GM23248 (cell line): ENCODE measurements at regions not wholly inside any gene's neighbourhood (a gene's known extent, or its start where the extent isn't known, plus 50 kb on each side); places are given as distances from the start of the nearest gene placed in this dataset.

ENCODE experiments used
- DNase-seq: peaks from one replicate; pipeline ENCODE4 v3.0.0-alpha.2; 2015
- H2AFZ ChIP-seq: fragments of 200-600 bp; sonication (generic); 2 replicates; pipeline ENCODE4 v1.6.1; 2016; ENCODE audit warnings: antibody characterized with exemption
- H3F3A ChIP-seq: fragments of 200-600 bp; sonication (generic); 2 replicates; pipeline ENCODE4 v1.6.1; 2016; ENCODE audit warnings: mild to moderate bottlenecking, antibody characterized with exemption, mixed run types; ENCODE audit not compliant: insufficient read depth
- H3K27ac ChIP-seq: fragments of 200-600 bp; sonication (generic); 2 replicates; pipeline ENCODE4 v1.5.1; 2016; ENCODE audit warnings: mild to moderate bottlenecking
- H3K27me3 ChIP-seq: fragments of 200-600 bp; sonication (generic); replicated peaks from 2 replicates; pipeline ENCODE4 v1.6.1; 2016; ENCODE audit warnings: mild to moderate bottlenecking; ENCODE audit not compliant: insufficient read depth
- H3K36me3 ChIP-seq: fragments of 200-600 bp; sonication (generic); 2 replicates; pipeline ENCODE4 v1.6.1; 2016; ENCODE audit warnings: low read depth, mild to moderate bottlenecking
- H3K4me1 ChIP-seq: fragments of 200-600 bp; sonication (generic); 2 replicates; pipeline ENCODE4 v1.6.1; 2016; ENCODE audit warnings: mild to moderate bottlenecking; ENCODE audit not compliant: insufficient read depth
- H3K4me2 ChIP-seq: fragments of 200-600 bp; sonication (generic); one replicate; pipeline ENCODE4 v1.6.1; 2016; ENCODE audit warnings: mild to moderate bottlenecking; ENCODE audit not compliant: unreplicated experiment
- H3K4me3 ChIP-seq: fragments of 200-600 bp; sonication (generic); 2 replicates; pipeline ENCODE4 v1.5.1; 2016; ENCODE audit warnings: mild to moderate bottlenecking
- H3K79me2 ChIP-seq: fragments of 200-600 bp; sonication (generic); 2 replicates; pipeline ENCODE4 v1.6.1; 2016; ENCODE audit warnings: mild to moderate bottlenecking; ENCODE audit not compliant: insufficient read depth
- H3K9ac ChIP-seq: fragments of 200-600 bp; sonication (generic); 2 replicates; pipeline ENCODE4 v1.6.1; 2016; ENCODE audit warnings: mild to moderate bottlenecking
- H3K9me2 ChIP-seq: fragments of 200-600 bp; sonication (generic); 2 replicates; pipeline ENCODE4 v1.6.1; 2016; ENCODE audit warnings: mixed run types, mild to moderate bottlenecking, moderate library complexity; ENCODE audit not compliant: insufficient read depth
- H3K9me3 ChIP-seq: fragments of 200-600 bp; sonication (generic); one replicate; pipeline ENCODE4 v1.6.1; 2017; ENCODE audit warnings: low read depth
- H4K20me1 ChIP-seq: fragments of 200-600 bp; sonication (generic); 2 replicates; pipeline ENCODE4 v1.6.0; 2016; ENCODE audit not compliant: insufficient read depth
- EZH2 ChIP-seq: fragments of 200-600 bp; sonication (generic); IDR thresholded peaks from 2 replicates; pipeline ENCODE4 v1.6.1; 2018; ENCODE audit warnings: antibody characterized with exemption, mild to moderate bottlenecking; ENCODE audit not compliant: insufficient read depth, poor library complexity, severe bottlenecking
- EZH2phosphoT487 ChIP-seq: fragments of 200-600 bp; sonication (generic); IDR thresholded peaks from 2 replicates; pipeline ENCODE4 v1.6.1; 2018; ENCODE audit warnings: antibody characterized with exemption, moderate library complexity, mild to moderate bottlenecking, low read depth; ENCODE audit not compliant: insufficient read depth
- WGBS, 2 experiments: methylation state at CpG; one replicate each; pipeline ENCODE4 v1.1.6; 2015 to 2017; ENCODE audit warnings: low lambda C conversion rate in 2 of 2, low coverage in 1 of 2; ENCODE audit errors: missing lambda C conversion rate in 2 of 2; 5-methylcytosine and 5-hydroxymethylcytosine counted together
- in situ Hi-C: fragments of 300-500 bp; cut with MboI; formaldehyde crosslinking; loops from 2 replicates; pipeline ENCODE4 v1.15.0; 2020

DNA sequence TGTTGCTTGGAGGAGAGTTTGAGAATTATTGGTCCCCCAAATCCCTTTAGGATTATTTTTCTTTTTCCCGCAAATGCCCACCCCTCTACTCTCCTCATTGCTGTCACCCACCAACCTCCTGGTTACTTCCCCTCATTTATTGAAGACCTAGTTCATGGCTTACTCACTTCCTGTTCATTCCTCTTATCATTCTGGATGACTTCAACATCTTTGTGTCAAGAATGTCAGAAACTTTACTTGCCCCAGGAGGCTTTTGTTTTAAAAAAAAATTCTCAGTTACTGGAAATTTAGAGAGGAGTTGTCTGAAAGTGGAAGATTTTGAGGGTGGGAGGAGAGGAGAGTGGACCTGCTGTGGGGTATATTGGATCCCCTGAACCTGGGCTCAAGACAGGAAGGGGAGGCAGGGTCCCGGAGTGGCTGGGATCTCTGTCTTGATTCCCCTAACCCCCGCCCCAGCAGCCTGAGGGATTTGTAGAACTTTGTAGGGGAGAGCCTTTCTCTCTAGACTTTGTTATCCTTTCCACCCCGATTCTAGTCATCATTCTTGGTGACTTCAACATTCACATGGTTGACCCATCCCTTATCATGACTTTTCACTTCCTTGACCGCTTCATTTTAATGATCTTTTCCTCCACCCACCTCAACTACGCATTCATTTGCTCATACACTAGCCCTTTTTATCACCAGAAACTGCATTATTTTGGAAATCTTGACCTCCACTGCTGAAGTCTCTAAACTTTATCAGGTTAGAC, 69.9 kb upstream of the ESX1 start:
- 63 to 87% methylated on average over 5 to 6 of the region's 6 CpGs for WGBS, 2 experiments
- Histone ChIP-seq H3F3A (peaks cover 4% of the 10 kb centered on the region; the same call in 1 of the 2 replicates), H3K9me3 (no peaks in the 10 kb centered on the region), H2AFZ (no peak overlapping the region), H3K9ac (no peak overlapping the region), H3K79me2 (no peaks in the 10 kb centered on the region), H3K4me3 (no peak overlapping the region), H3K27ac (peak overlapping the region; percentile 21; the same call in 1 of the 2 replicates), H3K4me2 (no peak overlapping the region), H4K20me1 (no peaks in the 10 kb centered on the region), H3K9me2 (no peaks in the 10 kb centered on the region), H3K4me1 (peaks cover 18% of the 10 kb centered on the region), H3K36me3 (no peaks in the 10 kb centered on the region), H3K27me3 (no peaks in the 10 kb centered on the region)
- in situ Hi-C loops = no loop called here
- no peak for DNase-seq
- TF ChIP-seq EZH2phosphoT487 (no peak), EZH2 (no peak)

DNA sequence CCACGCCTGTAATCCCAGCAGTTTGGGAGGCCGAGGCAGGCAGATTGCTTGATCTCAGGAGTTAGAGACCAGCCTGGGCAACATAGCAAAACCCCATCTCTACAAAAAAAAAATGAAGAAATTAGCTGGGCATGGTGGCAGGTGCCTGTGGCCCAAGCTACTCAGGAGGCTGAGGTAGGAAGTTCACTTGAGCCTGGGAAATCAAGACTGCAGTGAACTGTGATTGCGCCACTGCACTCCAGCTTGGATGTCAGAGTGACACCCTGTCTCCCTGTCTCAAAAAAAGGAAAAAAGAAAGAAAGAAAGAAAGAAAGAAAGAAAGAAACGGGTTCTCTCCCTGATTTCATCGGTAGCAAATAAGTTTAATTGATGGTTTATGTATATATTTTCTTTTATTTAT, 64.6 kb upstream of the ESX1 start:
- H3K4me2 ChIP-seq = no peak overlapping the region
- H3K4me3 ChIP-seq = no peak overlapping the region
- in situ Hi-C loops = no loop called here

DNA sequence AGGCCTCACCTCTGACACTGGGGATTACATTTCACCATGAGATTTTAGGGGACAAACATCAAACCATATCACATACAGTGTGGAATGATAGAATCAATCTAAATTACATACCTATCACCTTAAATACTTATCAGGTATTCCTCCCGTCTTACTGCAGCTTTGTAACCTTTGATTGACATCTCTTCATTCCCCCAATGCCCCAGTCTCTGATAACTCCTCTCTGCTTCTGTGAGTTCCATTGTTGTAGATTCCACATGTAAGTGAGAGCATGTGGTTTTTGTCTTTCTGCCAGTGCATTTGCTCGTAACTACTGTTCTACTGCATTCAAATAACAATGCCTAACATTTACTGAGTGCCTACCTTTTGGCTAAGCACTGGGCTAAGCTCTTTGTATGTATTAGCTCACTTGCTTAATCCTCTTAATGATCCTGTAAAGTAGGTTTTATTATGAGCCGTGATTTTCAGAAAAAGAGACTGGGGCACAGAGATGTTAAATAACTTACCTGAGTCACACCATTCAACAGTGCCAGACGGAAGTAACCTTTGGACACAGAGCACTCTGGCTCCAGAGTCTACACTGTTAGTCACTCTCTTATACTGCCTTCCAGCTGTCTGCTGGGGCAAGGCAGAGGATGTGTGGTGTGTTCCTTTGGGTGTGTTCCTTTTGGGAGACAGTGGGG, 63.7 kb upstream of the ESX1 start:
- Histone ChIP-seq H3K9ac (no peak overlapping the region), H3F3A (peaks cover 17% of the 10 kb centered on the region), H2AFZ (no peak overlapping the region), H3K27me3 (no peaks in the 10 kb centered on the region), H4K20me1 (no peaks in the 10 kb centered on the region), H3K4me3 (no peak overlapping the region), H3K27ac (peak overlapping the region; percentile 46), H3K9me2 (no peaks in the 10 kb centered on the region), H3K79me2 (no peaks in the 10 kb centered on the region), H3K4me1 (peaks cover 34% of the 10 kb centered on the region), H3K9me3 (no peaks in the 10 kb centered on the region), H3K36me3 (no peaks in the 10 kb centered on the region), H3K4me2 (peak overlapping the region; percentile 57)
- WGBS, 2 experiments = 23 to 36% methylated on average over 4 of the region's 4 CpGs
- peak; percentile 77 for DNase-seq
- TF ChIP-seq EZH2 (no peak), EZH2phosphoT487 (no peak)
- in situ Hi-C loops = no loop called here

More for the DNA sequence above, 64.6 kb upstream of the ESX1 start:
- H3K9me2 ChIP-seq = no peaks in the 10 kb centered on the region
- no peak for TF ChIP-seq EZH2phosphoT487
- no peak for TF ChIP-seq EZH2
- 0 out of 2 replicates have a peak overlapping the region, but pooled peaks have one; percentile 46 for H3K27ac ChIP-seq
- no peaks in the 10 kb centered on the region for H4K20me1 ChIP-seq
- peaks cover 17% of the 10 kb centered on the region for H3F3A ChIP-seq
- H3K36me3 ChIP-seq = no peaks in the 10 kb centered on the region
- no peaks in the 10 kb centered on the region for H3K9me3 ChIP-seq
- no peaks in the 10 kb centered on the region for H3K27me3 ChIP-seq
- H3K79me2 ChIP-seq = no peaks in the 10 kb centered on the region
- H3K9ac ChIP-seq = no peak overlapping the region
- DNase-seq = no peak
- peaks cover 35% of the 10 kb centered on the region for H3K4me1 ChIP-seq
- WGBS, 2 experiments = 98 to 100% methylated on average over 4 to 5 of the region's 5 CpGs
- no peak overlapping the region for H2AFZ ChIP-seq

DNA sequence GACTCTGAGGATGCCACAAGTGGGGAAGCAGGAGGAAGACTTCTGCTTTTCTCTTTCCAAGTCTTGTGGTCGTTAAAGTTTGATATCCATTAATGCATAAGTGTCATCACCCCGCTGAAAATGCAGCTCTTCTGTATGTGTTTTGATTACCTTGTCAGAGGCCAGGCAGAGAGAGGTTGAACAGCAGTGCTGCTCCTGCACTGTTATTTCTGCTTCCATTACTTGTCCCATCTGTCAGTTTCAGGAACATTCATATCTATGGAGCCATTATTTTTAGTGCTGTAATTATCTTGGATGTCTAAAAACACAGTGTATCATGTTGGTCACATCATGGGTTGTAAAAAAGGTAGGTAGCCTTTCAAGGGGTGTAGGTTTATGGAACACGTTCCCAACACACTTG, 62.0 kb upstream of the ESX1 start:
- H3K4me3 ChIP-seq = no peak overlapping the region
- no peaks in the 10 kb centered on the region for H3K79me2 ChIP-seq
- H4K20me1 ChIP-seq = no peaks in the 10 kb centered on the region
- H2AFZ ChIP-seq = no peak overlapping the region
- no peaks in the 10 kb centered on the region for H3K9me3 ChIP-seq
- H3K4me1 ChIP-seq = peaks cover 34% of the 10 kb centered on the region
- H3F3A ChIP-seq = peaks cover 17% of the 10 kb centered on the region
- no peaks in the 10 kb centered on the region for H3K27me3 ChIP-seq
- H3K9ac ChIP-seq = no peak overlapping the region
- 34 to 47% methylated on average over 3 of the region's 3 CpGs for whole genome bisulfite sequencing, 2 experiments
- in situ Hi-C loops = no loop called here
- no peak for DNase-seq
- TF ChIP-seq EZH2 = no peak
- no peak for TF ChIP-seq EZH2phosphoT487
- H3K36me3 ChIP-seq = no peaks in the 10 kb centered on the region
- H3K4me2 ChIP-seq = no peak overlapping the region
- no peak overlapping the region for H3K27ac ChIP-seq
- no peaks in the 10 kb centered on the region for H3K9me2 ChIP-seq
